HG03469 (cell line): ENCODE measurements at regions not wholly inside any gene's neighbourhood (a gene's known extent, or its start where the extent isn't known, plus 50 kb on each side); places are given as distances from the start of the nearest gene placed in this dataset.

Experiments
- ATAC-seq: cut with Tn5 transposase; IDR thresholded peaks from one replicate; pipeline ENCODE4 v1.9.1; 2021; ENCODE audit warnings: mild to moderate bottlenecking, moderate library complexity, moderate number of reproducible peaks; ENCODE audit not compliant: unreplicated experiment

DNA sequence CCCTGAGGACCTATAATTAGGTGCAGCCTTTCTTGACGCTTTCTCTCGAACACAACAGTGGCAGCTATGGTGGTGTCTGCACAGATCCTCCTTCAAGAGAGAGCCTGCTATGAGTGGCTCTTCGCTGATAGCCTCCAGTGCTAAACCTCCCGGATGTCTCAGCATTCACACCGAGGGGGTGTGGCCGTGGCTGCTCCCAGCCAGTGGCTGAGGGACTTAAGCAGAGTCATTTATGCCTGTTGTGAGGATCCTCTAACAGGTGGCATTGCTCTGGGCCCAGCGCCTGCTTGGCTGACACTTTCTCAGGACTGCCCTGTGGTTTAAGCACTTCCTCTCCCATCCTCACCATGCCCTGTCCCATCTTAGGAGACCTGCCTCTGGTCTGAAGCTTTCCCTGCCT, 592.0 kb upstream of the LRRTM1 start:
- ATAC-seq: no peak

DNA sequence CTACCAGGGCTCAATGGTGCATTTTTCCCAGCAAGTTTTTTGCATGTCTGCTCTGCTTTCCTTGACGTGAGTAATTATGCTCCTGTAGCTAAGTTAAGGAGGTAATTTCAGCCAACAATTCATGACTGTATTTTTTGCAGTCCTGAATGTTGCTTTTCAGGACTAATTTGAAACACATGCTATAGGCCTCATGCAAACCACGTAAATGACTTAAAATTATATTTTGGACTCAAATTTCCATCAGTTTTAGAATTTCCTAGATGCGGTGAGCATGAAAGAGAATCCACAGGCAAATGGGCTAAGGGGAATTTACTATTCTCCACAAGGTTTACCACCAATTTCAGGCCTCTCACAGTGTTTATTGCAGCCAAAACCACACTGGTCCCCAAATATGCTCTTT, 589.9 kb upstream of the LRRTM1 start:
- ATAC-seq: no peak

DNA sequence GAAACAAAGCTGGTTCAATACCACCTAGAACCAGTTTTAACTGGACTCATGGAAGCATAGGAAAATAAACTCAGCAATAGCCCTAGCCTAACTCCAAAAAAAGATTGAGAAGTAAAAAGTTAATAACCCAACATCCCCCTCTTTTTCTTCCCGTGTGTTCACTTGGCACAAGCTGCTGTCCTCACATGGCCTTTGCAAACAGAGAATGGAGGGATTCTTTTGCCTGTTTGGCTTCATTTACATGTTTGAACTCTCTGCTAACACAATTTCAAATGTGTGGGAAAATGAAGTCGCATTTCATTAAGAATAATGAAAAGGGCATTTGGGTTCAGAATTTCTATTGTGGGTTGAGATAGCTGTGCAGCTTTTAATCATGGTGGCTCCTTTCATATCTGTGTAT, 589.2 kb upstream of the LRRTM1 start:
- ATAC-seq: no peak

DNA sequence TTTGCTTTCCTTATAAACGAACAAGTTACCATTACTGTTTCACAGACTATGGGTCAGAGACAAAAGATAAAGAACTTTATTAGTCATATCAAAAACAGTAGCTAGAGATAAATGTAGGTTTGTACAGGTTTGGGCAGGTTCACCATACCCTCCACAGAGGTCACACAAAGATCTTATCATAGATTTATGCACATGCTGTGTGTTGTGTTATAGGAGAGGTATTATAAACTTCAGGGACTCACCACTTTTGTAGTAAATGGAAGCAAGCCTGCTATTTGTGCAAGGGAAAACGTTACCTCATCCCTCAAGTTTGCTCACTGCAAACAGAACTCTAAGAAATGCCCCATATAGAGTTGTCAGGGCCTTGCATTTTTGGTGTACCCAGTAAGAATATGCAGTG, 584.5 kb upstream of the LRRTM1 start:
- no peak for ATAC-seq

DNA sequence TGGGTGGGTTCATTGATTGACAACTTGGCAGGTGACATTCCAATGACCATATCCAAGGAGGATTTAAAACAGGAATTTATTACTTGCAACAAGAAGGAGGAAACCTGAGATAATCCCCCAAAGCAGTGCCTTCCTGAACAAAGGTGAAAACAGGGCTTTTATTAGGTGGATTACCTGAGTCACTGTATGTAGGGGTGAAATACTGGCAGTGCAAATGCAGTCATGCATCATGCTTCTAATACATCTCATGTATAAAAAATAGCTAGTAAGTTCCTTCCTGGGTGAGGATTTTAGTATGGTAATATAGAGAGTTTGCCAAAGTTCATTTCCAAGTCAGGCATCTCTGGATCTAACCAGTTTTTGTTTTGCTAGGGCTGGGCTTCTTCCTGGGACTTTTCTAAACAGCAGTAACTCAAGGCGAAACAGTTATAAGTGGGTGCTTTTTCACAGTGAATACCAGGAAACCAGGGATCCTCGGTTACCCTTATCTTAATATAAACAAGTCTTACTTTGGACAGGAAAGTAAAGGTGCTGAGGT, 583.4 kb upstream of the LRRTM1 start:
- ATAC-seq: no peak

DNA sequence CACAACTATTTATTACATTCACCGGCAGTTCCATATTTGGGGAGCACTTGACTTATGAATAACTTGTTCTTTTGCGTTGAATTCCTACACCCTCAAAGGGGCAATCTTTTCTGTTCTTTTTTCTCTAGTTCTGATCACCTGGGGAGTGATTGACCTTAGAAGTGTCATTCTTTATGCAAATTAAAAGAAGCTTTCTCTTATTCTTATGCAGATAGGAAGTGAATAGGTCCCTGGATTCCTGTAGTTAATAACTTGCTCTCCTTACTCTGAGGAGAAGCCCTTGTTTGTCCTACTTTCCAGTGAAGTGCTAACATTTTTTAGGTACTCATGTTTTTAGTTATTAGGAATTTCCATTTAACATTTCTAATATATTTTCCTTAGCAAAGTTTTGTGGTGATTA, 569.8 kb upstream of the LRRTM1 start:
- no peak for ATAC-seq

DNA sequence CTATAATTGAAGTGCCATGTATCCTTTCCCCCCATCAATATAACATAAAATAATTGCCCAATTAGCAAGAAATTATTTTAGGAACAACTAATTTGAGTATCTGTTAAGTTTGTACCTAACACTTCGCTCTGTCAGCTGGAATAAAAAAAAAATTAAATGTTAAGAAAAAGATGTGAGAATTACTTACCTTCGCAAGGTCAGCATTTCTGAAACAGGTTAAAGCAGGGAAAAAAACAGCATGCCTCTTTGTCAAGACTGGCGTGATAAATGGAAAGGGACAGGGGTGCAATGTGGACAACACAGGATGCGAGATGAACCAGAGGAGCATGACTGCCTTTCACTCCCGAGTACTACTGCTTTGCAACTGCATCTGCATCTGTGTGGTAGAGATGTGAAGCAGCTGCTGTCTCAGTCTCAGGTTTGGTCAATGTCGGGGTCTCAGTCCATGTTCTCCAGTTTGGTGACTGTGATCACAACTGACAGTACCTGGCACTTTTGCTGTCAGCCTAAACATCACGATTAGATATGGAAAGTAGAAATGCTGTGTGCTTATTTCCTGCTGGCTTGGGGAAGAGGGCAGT, 565.4 kb upstream of the LRRTM1 start:
- no peak for ATAC-seq

DNA sequence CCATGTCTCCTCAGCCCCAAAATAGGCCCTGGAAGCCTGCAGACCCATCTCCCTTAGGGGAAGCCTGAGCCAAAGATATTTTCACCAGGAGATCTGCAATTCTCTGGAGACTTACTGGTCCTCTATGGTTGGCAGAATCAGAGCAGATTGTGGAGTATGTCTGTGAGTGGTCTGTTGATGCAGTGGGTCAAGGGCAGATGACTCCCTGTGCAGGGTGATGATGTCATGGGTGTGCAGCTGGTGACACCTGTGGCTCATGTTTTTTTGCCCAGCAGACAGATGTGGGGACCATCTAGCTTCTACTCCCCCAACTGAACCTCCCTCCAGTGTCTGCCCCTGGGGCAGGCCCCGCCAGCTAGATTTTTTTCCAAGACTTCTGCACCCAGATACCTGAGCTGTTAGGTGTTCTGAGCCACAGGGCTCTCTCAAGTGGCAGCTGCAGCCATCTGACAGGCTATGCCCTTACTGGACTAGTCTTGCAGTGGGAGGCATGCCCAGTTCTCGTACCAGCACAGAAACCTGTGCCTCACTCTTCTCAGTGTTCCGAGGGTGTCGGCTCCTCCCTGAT, 558.7 kb upstream of the LRRTM1 start:
- no peak for ATAC-seq

DNA sequence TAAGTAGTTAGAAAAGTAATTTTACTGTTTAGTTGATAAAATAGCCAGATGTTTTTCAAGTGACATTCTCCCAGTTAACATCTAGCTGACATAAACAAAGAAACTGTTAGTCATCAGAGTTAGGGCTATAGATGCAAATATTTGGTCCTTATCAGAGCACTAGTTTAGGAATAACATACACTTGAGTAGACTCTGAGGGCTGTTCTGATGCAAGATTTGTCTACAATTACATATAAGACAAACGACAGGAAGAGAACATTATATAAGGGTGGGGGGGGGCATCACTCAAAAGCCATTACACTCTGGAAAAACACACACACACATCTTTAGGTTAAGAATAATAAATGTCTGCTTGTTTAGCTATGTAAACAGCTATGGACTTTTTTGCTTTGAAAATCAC, 554.4 kb upstream of the LRRTM1 start:
- no peak for ATAC-seq

DNA sequence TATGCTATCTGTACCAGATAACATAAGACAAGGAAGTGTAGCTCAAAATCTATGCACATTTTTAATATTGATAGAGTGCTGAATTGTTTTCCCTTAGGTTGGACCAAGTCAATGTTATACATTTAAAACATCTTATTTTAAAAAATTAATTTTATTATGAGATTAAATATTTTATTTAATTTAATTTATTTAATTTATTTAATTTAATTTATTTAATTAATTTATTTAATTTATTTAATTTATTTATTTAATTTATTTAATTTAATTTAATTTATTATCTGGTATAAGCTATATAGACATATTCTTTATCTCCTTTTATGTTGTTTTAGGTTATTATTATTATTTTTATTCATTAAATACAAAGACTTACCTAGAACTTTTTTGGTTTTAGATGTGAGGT, 551.7 kb upstream of the LRRTM1 start:
- ATAC-seq: no peak

DNA sequence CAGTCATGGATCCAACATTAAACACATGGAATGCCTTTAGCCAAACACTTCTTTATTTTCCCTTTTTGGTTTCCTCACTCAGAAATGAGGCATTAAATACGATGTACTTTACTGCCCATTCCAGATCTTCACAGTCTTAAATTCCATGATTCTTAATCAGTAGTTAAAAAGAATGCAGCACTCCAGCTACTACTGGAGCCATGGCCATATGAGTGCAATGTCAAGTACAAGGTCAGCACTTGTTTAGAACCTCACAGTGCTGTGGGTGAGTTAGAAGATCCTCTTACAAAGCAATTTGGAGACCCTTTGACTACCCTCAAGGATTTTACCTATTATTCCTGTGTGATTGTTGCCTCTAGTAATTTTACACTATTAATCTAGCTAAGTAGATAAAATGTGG, 550.3 kb upstream of the LRRTM1 start:
- ATAC-seq: no peak

DNA sequence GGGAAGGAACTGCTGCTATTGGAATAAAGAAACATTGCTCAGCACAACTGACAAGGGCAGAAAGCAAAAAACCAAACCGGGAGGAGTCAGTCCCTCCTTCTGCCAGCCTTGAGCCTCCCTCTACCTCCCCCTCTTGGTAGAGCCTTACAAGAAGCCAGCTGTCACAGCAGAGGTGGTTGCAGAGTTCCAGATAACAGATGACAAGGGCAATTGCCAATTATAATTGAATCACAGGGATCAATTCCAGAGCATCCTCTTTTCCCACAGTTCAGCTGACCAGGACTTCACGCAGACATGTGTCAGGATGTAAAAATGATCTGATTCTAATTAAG, 548.2 kb upstream of the LRRTM1 start:
- no peak for ATAC-seq

DNA sequence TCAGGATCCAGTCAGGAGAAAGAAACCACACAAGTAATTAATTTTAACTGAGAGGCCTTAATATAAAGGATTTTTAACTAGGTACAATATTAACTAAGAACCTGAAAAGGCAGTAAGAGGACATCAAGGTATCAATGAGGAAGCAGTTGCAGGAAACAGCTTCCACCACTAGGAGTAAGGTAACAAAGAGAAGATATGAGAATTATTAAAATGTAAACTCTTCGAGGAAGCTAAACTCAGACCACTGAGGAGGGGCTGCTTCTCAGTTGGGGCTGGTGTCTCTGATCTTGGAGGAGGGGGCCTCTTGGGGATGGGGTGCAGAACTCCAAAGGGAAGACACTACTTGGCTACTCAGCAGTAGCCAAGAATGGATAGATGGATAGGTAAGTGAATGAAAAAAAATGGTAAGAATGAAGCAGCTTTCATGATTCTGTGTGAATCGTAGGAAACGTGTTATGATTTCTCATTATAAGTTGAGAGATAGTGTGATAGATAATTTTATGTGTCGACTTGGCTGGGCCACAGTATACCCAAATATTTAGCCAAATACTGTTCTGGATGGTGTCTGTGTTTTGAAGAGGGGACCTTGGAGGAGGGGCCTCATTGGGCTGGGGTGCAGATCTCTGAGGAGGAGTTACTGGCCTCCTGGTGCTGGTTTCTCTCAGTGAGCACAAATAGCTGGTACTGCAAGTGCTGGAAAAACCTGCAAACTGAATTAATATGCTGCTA, 547.7 kb upstream of the LRRTM1 start:
- no peak for ATAC-seq

DNA sequence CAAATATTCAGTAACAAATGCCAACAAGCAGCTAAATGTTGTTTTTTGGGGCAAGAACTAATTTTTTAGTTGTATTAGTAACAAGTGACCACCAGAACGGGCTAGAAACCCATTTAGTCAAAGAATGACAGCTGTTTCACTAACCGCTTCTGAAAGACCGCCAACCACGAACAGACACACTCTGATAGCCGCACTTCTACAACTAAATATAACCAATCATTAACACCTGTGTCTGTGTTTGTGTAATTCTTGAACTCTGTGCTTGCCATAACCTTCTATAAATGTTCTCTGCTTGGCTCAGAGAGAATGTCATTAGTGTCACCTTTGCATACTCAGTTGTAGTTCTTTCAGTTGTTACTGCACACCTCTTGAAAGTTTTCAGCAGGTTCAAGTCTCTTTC, 526.3 kb upstream of the LRRTM1 start:
- no peak for ATAC-seq

DNA sequence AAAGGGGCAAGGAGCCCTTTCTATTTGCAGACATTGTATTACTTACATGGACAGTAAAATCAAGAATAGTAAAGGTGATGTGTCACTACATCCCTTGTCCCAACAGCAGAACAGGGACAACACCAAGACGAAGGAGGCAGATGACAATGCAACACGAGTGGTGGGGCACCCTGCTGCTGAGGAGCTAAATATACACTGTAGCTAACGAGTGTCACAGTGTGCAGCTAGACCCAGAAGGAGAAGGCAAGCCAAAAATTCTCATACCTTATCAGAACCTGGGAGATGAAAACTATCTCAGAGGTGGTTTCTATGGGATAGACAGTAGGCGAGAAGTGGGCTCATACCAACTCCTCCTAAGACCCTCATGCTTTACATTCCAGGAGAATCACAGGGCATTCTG, 518.4 kb upstream of the LRRTM1 start:
- ATAC-seq: no peak

DNA sequence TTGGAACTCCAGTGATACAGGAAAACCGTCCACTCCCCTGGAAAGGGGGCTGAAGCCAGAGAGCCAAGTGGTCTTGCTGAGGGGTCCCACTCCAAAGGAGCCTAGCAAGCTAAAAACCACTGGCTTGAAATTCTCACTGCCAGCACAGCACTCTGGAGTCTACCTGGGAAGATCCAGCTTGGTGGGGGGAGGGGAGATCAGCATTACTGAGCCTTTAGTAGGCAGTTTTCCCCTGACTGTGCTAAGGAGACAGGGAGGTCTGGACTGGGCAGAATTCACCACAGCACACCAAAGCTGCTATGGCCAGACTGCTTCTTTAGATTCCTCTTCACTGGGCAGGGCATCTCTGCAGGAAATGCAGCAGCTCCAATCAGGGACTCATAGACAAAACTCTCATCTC, 510.7 kb upstream of the LRRTM1 start:
- ATAC-seq: no peak

DNA sequence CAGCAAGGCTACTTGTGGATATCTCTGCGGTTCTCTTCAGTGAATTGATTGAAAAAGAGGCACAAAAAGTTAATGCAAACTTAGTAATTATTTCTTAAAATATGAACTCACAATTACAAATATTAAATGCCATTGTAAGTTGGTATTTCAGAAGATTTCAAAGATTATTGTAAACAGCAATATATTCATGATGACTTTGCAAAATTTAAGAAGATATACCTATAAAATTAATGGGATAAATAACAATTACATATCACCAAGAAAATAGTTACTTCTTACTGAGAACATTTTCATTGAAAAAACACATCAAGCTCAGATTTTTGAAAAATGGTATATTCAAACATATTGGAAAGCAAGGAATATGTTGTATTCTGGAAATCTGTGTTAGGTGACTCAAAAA, 482.0 kb upstream of the LRRTM1 start:
- no peak for ATAC-seq

DNA sequence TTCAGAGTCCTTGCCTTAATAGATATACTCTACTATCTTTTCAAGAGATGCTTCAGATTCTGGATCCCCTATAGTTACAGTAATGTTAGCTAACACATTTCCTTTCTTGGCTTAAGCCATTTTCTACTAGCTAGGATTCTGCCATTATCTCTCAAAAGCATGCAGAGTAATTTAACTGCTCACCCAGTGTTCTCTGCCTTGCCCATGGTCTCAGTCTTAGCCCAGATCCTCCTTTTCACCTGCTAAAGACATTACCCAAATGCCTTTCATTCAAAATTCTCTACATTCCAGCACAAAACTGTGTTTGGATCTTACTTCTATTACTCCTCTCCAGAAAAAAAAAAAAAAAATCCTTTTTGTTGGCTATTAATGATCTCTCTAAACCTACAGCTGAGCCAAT, 474.2 kb upstream of the LRRTM1 start:
- ATAC-seq: no peak

DNA sequence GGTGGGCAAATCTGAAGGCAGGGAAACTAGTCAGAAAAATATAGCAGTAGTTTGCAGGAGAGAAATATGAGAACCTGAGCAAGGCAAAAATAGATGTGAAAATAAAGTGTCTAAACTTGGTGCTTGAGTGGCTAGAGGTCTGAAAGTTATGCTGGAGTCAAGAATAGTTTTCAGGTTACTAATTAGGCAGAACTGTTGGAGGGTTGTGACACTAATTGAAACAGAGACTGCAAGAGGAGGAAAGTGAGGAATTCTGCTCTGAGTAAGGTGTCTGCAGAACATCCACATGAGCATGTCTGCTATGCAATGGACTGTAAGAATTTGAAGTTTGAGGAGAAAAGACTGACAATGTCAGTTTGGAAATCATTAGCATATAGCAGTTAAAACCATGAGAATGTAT, 444.0 kb upstream of the LRRTM1 start:
- ATAC-seq: no peak

DNA sequence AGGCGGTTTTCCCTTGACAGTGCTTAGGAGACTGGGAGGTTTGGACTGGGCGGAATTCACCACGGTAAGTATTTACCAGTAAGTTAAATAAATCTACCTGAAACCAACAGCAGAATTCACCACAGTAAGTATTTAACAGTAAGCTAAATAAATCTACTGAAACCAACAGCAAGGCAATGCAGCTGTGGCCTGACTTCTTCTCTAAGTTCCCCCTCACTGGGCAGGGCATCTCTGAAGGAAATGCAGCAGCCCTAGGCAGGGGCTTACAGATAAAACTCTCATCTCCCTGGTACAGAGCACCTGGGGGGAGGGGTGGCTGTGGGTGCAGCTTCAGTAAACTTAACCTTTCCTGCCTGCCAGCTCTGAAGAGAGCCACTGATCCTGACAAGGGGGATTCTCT, 432.5 kb upstream of the LRRTM1 start:
- no peak for ATAC-seq

DNA sequence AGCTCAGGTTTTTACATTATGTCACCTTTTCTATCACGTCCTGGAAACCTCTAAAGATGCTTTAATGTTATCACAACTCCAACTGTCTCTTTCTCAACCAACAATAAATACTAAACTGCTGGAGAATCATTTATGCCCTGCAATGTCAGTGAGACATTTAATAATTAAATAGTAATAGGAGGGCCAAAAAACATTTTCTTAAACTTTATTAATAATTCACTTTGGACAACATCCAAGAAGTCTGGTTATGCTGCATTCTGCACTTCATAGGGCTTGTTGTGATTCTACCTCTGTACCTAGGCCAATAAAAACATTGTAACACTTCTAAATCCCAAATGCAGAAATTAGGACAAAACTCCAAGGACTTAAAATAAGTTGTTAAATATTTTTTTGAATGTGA, 420.4 kb upstream of the LRRTM1 start:
- no peak for ATAC-seq

DNA sequence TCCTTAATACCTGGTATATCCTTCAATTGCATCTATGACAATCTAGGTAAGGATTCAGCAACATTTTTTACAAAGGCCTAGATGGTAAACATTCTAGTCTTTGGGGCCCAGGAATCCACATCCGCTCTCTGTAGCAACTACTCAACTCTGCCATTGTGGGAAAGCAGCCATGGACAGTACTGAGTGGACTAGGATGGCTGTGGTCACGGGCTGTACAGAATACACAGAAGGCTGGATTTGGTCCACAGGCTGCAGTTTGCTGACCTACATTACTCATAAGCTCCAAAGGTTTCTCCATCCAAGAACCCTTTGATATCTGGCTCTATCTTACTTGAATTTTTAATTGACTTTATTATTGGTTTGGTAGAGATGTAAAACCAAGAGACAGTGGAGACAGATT, 418.3 kb upstream of the LRRTM1 start:
- ATAC-seq: no peak

DNA sequence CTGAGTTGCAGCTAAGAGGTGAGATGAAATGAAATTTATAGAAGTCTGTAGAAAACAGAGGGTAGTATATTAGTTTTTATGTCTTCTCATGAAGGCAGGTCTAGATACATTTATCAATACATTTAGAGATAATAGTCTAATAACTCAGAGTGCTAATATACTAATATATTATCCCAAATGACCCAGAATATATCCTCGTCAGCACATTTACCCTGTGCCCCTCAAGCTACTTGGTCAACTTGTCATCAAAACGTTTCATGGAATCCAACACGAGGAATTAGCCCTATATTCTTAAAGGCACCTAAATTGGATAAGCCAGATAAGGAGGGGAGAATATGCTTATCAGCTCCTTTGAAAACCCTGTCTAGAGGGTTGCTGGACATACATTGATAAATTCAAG, 415.1 kb upstream of the LRRTM1 start:
- no peak for ATAC-seq
